Loucy (cell line): ENCODE measurements at regions not wholly inside any gene's neighbourhood (a gene's known extent, or its start where the extent isn't known, plus 50 kb on each side); places are given as distances from the start of the nearest gene placed in this dataset.

Experiments used
- H2AFZ ChIP-seq: fragments of 200-600 bp; sonication (generic); 2 replicates; pipeline ENCODE4 v1.6.0; 2016; ENCODE audit warnings: antibody characterized with exemption, mild to moderate bottlenecking, low read length, moderate library complexity
- H3F3A ChIP-seq: fragments of 200-600 bp; 2 replicates; pipeline ENCODE4 v1.6.0; 2016; ENCODE audit warnings: antibody characterized with exemption, low read depth, mild to moderate bottlenecking
- H3K27me3 ChIP-seq: fragments of 200-600 bp; sonication (generic); 2 replicates; pipeline ENCODE4 v1.6.1; 2014; ENCODE audit warnings: low read length, mild to moderate bottlenecking; ENCODE audit not compliant: insufficient read depth, poor library complexity, severe bottlenecking
- H3K36me3 ChIP-seq: fragments of 200-600 bp; sonication (generic); 2 replicates; pipeline ENCODE4 v1.6.1; 2016; ENCODE audit warnings: low read length; ENCODE audit not compliant: insufficient read depth
- H3K4me1 ChIP-seq: fragments of 200-600 bp; sonication (generic); 2 replicates; pipeline ENCODE4 v1.5.1; 2014; ENCODE audit warnings: low read length, mild to moderate bottlenecking; ENCODE audit not compliant: insufficient read depth, poor library complexity, severe bottlenecking
- H3K4me2 ChIP-seq: fragments of 200-600 bp; sonication (generic); 2 replicates; pipeline ENCODE4 v1.6.0; 2014; ENCODE audit warnings: antibody characterized with exemption, low read length, low read depth, mild to moderate bottlenecking; ENCODE audit not compliant: poor library complexity, severe bottlenecking
- H3K4me3 ChIP-seq: fragments of 200-600 bp; sonication (generic); 2 replicates; pipeline ENCODE4 v1.5.1; 2014; ENCODE audit warnings: low read length, mild to moderate bottlenecking, mixed read lengths; ENCODE audit not compliant: poor library complexity, severe bottlenecking
- H3K79me2 ChIP-seq: fragments of 200-600 bp; sonication (generic); 2 replicates; pipeline ENCODE4 v1.6.1; 2014; ENCODE audit warnings: low read length; ENCODE audit not compliant: insufficient read depth
- H3K9ac ChIP-seq: fragments of 200-600 bp; sonication (generic); 2 replicates; pipeline ENCODE4 v1.6.0; 2014; ENCODE audit warnings: mild to moderate bottlenecking, low read depth, low read length, moderate library complexity; ENCODE audit not compliant: poor library complexity, severe bottlenecking
- H3K9me2 ChIP-seq: fragments of 200-600 bp; sonication (generic); replicated peaks from 2 replicates; pipeline ENCODE4 v1.6.1; 2016; ENCODE audit warnings: low read depth, low read length, mixed read lengths
- H3K9me3 ChIP-seq: fragments of 200-600 bp; sonication (generic); 2 replicates; pipeline ENCODE4 v1.6.1; 2014; ENCODE audit warnings: mild to moderate bottlenecking, antibody characterized with exemption, low read length, low read depth; ENCODE audit not compliant: insufficient read depth
- H4K20me1 ChIP-seq: fragments of 200-600 bp; sonication (generic); 2 replicates; pipeline ENCODE4 v1.6.0; 2014; ENCODE audit warnings: antibody characterized with exemption, low read length, mild to moderate bottlenecking; ENCODE audit not compliant: insufficient read depth, poor library complexity, severe bottlenecking
- EZH2phosphoT487 ChIP-seq: fragments of 200-600 bp; IDR thresholded peaks from 2 replicates; pipeline ENCODE4 v1.6.1; 2018; ENCODE audit warnings: antibody characterized with exemption, mild to moderate bottlenecking, moderate library complexity, borderline replicate concordance
- TF ChIP-seq, protein P1 (sequence below): fragments of 200-600 bp; sonication (generic); conservative IDR thresholded peaks from 2 replicates; pipeline ENCODE4 v1.5.1; 2014; ENCODE audit warnings: mild to moderate bottlenecking, antibody characterized with exemption, low read length

DNA sequence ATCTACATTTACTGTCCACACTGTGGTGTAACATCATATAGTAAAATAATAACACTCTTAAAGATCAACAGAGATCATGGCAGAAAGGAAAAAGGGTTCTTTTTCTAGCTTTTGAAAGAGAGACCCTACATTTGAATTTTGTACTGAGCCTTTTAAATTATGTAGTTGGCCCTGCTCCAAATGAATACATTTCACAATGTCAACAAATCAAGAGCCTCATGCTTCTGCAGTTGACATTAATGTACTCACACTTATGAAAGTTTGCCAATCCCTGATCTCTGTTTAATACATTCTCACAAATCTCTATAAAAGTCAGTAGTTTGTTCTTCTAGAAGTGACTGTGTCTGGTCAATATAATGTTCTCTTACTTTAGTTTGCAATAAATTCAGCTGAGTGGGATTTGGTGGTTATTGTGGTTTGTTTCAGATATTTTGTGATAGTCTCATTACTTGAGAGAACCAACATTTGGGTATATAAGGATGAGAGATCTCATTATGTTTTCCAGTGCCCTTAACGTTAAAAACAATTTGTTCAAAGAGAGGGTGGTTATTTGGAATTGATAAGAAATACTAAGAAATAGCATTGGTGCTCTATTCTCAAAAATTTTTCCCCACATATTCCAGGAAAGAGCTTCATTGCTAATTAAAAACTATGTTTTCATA lies 277.8 kb upstream of the FTMT start:
- Histone ChIP-seq H3K27me3 (no peaks in the 10 kb centered on the region), H3K4me2 (no peak overlapping the region), H3K4me3 (no peak overlapping the region), H3K79me2 (no peaks in the 10 kb centered on the region), H3K4me1 (no peaks in the 10 kb centered on the region), H3F3A (no peaks in the 10 kb centered on the region), H3K36me3 (no peaks in the 10 kb centered on the region), H3K9me3 (no peaks in the 10 kb centered on the region), H3K9me2 (no peaks in the 10 kb centered on the region), H2AFZ (no peak overlapping the region), H4K20me1 (no peaks in the 10 kb centered on the region), H3K9ac (no peak overlapping the region)
- no peak for TF ChIP-seq EZH2phosphoT487
- TF ChIP-seq, protein P1, sequence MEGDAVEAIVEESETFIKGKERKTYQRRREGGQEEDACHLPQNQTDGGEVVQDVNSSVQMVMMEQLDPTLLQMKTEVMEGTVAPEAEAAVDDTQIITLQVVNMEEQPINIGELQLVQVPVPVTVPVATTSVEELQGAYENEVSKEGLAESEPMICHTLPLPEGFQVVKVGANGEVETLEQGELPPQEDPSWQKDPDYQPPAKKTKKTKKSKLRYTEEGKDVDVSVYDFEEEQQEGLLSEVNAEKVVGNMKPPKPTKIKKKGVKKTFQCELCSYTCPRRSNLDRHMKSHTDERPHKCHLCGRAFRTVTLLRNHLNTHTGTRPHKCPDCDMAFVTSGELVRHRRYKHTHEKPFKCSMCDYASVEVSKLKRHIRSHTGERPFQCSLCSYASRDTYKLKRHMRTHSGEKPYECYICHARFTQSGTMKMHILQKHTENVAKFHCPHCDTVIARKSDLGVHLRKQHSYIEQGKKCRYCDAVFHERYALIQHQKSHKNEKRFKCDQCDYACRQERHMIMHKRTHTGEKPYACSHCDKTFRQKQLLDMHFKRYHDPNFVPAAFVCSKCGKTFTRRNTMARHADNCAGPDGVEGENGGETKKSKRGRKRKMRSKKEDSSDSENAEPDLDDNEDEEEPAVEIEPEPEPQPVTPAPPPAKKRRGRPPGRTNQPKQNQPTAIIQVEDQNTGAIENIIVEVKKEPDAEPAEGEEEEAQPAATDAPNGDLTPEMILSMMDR: no peak

DNA sequence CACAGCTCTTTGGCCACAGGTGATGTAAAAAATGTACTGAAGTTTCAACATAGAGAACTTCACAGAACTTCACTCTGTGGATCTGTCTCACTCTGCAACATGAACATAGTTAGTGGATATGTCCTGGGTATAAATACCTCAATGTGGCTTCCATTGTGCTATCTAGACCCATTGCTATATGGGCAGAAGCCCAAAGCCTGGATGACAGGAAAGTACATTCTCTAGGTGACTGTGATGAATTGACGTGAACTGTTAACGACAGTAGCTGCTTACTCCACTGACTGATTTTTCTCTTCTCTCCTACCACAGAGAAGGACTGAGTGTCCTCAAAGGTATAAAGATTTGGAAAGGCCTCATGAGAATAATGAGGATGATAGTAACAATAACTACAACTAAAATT lies 270.1 kb upstream of the FTMT start:
- no peaks in the 10 kb centered on the region for H3K36me3 ChIP-seq
- no peak overlapping the region for H3K4me2 ChIP-seq
- H3K4me1 ChIP-seq: no peaks in the 10 kb centered on the region
- H3K9me2 ChIP-seq: no peaks in the 10 kb centered on the region
- H3K9ac ChIP-seq: no peak overlapping the region
- no peaks in the 10 kb centered on the region for H3K9me3 ChIP-seq
- H3K4me3 ChIP-seq: no peak overlapping the region
- H2AFZ ChIP-seq: no peak overlapping the region
- no peaks in the 10 kb centered on the region for H3F3A ChIP-seq
- no peak for TF ChIP-seq EZH2phosphoT487
- TF ChIP-seq, protein P1: no peak
- H4K20me1 ChIP-seq: no peaks in the 10 kb centered on the region
- no peaks in the 10 kb centered on the region for H3K79me2 ChIP-seq
- H3K27me3 ChIP-seq: no peaks in the 10 kb centered on the region

DNA sequence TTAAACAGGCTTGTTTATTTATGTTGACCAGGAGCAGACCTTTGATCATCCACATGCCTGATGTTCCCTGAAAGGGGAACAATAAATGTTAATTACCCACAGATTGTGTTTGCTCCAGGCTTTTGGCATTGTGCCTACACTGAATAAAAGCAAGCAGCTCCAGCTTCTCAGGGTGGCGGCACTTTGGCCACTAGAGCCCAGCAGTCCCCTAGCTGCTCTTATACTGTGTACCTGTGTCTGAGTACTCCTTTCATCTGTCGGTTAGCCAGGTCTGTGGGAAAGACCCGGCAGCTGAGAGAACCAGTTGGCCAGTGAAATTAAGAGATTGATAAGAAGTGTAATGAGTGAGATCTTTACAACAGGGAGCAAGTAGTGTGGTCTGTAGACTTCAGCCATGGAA lies 254.8 kb upstream of the FTMT start:
- H3K9ac ChIP-seq: no peak overlapping the region
- no peaks in the 10 kb centered on the region for H4K20me1 ChIP-seq
- H3K4me3 ChIP-seq: no peak overlapping the region
- no peak overlapping the region for H2AFZ ChIP-seq
- TF ChIP-seq, protein P1: no peak
- no peak for TF ChIP-seq EZH2phosphoT487
- H3K79me2 ChIP-seq: no peaks in the 10 kb centered on the region
- no peaks in the 10 kb centered on the region for H3K4me1 ChIP-seq
- H3K9me2 ChIP-seq: no peaks in the 10 kb centered on the region
- H3K9me3 ChIP-seq: no peaks in the 10 kb centered on the region
- H3K36me3 ChIP-seq: no peaks in the 10 kb centered on the region
- no peak overlapping the region for H3K4me2 ChIP-seq
- H3K27me3 ChIP-seq: no peaks in the 10 kb centered on the region
- no peaks in the 10 kb centered on the region for H3F3A ChIP-seq
